Fibroblast of lung (primary cell): ENCODE measurements at regions not wholly inside any gene's neighbourhood (a gene's known extent, or its start where the extent isn't known, plus 50 kb on each side); places are given as distances from the start of the nearest gene placed in this dataset.
A peak's percentile ranks its signal among the peaks of the same experiment; 100 is the strongest.

ENCODE experiments used
- DNase-seq, 2 donors: peaks; one replicate each; pipeline versions ENCODE4 v3.0.0 to v3.0.0-alpha.2; 2010; ENCODE audit warnings: low read depth in 2 of 2
- H2AFZ ChIP-seq: 2 replicates; pipeline ENCODE4 v1.5.1; 2012; ENCODE audit warnings: low read length, control low read depth, inconsistent platforms
- H3K27ac ChIP-seq: 2 replicates; pipeline ENCODE4 v1.5.1; 2011; ENCODE audit warnings: low read length, control low read depth; ENCODE audit not compliant: insufficient read depth
- H3K27me3 ChIP-seq: 2 replicates; pipeline ENCODE4 v1.5.1; 2011; ENCODE audit warnings: mild to moderate bottlenecking, low read length; ENCODE audit not compliant: control insufficient read depth, insufficient read depth
- H3K36me3 ChIP-seq: 2 replicates; pipeline ENCODE4 v1.5.1; 2011; ENCODE audit warnings: low read length; ENCODE audit not compliant: control insufficient read depth, insufficient read depth
- H3K4me1 ChIP-seq: 2 replicates; pipeline ENCODE4 v1.5.1; 2011; ENCODE audit warnings: low read length; ENCODE audit not compliant: control insufficient read depth, insufficient read depth; ENCODE audit errors: extremely low read depth
- H3K4me2 ChIP-seq: 2 replicates; pipeline ENCODE4 v1.5.1; 2011; ENCODE audit warnings: low read length, control low read depth; ENCODE audit not compliant: insufficient read depth; ENCODE audit errors: extremely low read depth
- H3K4me3 ChIP-seq, 4 experiments: fragments of 200-600 bp in 1 of 4; sonication (generic) in 1 of 4; replicated peaks in 1 of 4; 2 replicates each; pipeline ENCODE4 v1.5.1; 2011 to 2016; ENCODE audit warnings: low read length in 4 of 4, low read depth in 3 of 4, mild to moderate bottlenecking in 3 of 4, control low read depth in 2 of 4, inconsistent platforms in 1 of 4, mixed read lengths in 1 of 4; ENCODE audit not compliant: insufficient read depth in 1 of 4; ENCODE audit errors: control extremely low read depth in 1 of 4
- H3K79me2 ChIP-seq: 2 replicates; pipeline ENCODE4 v1.5.1; 2012; ENCODE audit warnings: mild to moderate bottlenecking, low read length, inconsistent platforms; ENCODE audit not compliant: control insufficient read depth, insufficient read depth
- H3K9ac ChIP-seq: 2 replicates; pipeline ENCODE4 v1.5.1; 2011; ENCODE audit warnings: mild to moderate bottlenecking, low read length, control low read depth; ENCODE audit not compliant: insufficient read depth
- H3K9me3 ChIP-seq: 2 replicates; pipeline ENCODE4 v1.5.1; 2012; ENCODE audit warnings: low read depth, low read length; ENCODE audit not compliant: control insufficient read depth, insufficient read depth
- H4K20me1 ChIP-seq: 2 replicates; pipeline ENCODE4 v1.5.1; 2011; ENCODE audit warnings: low read length; ENCODE audit not compliant: control insufficient read depth, insufficient read depth; ENCODE audit errors: extremely low read depth
- EZH2 ChIP-seq: IDR thresholded peaks from 2 replicates; pipeline ENCODE4 v1.5.1; 2012; ENCODE audit warnings: low read length, control low read depth, mild to moderate bottlenecking; ENCODE audit errors: missing control alignments
- TF ChIP-seq, protein P1 (sequence below), 2 donors: IDR thresholded peaks in 1 of 2; conservative IDR thresholded peaks in 1 of 2; 1 replicate in 1 of 2; 2 replicates in 1 of 2; pipeline ENCODE4 v1.5.1; 2011 to 2012; ENCODE audit warnings: low read length in 2 of 2, control low read depth in 1 of 2, inconsistent platforms in 1 of 2, low read depth in 1 of 2, mild to moderate bottlenecking in 1 of 2

DNA sequence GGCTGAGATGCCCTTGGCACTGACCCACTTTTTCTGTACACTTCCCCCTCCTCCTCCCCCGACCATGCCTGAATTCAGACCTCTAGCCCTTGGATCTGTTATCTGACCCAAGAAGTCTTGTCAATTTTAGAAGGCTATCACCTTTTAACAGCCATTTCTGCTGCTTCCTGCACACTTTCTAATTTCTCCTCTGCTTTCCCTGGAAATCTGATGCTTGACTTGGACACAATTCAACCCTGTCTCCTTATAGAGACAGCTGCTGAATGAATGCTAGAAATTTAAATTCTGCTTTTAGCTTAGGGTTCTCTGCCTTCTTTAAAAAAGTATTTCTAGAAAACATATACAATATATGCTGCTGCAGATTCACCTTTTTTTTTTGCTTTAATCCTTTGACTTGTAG, 417.9 kb upstream of the KLF6 start:
- no peak overlapping the region for H3K4me3 ChIP-seq
- no peaks in the 10 kb centered on the region for H3K9me3 ChIP-seq
- H3K4me2 ChIP-seq: no peak overlapping the region
- H4K20me1 ChIP-seq: no peaks in the 10 kb centered on the region
- no peak for TF ChIP-seq EZH2
- TF ChIP-seq, protein P1, sequence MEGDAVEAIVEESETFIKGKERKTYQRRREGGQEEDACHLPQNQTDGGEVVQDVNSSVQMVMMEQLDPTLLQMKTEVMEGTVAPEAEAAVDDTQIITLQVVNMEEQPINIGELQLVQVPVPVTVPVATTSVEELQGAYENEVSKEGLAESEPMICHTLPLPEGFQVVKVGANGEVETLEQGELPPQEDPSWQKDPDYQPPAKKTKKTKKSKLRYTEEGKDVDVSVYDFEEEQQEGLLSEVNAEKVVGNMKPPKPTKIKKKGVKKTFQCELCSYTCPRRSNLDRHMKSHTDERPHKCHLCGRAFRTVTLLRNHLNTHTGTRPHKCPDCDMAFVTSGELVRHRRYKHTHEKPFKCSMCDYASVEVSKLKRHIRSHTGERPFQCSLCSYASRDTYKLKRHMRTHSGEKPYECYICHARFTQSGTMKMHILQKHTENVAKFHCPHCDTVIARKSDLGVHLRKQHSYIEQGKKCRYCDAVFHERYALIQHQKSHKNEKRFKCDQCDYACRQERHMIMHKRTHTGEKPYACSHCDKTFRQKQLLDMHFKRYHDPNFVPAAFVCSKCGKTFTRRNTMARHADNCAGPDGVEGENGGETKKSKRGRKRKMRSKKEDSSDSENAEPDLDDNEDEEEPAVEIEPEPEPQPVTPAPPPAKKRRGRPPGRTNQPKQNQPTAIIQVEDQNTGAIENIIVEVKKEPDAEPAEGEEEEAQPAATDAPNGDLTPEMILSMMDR (conservative IDR thresholded peaks at IDR 0.05 in 1 of 2, IDR thresholded peaks at IDR 0.05 in 1 of 2; ENCODE audit: low read depth in 1 of 2, low read length in 2 of 2): no peak
- DNase-seq: peak; percentile 8 to 34
- H3K9ac ChIP-seq: no peak overlapping the region
- H3K79me2 ChIP-seq: no peaks in the 10 kb centered on the region
- H3K27ac ChIP-seq: no peak overlapping the region
- H3K36me3 ChIP-seq: no peaks in the 10 kb centered on the region
- no peak overlapping the region for H2AFZ ChIP-seq
- no peaks in the 10 kb centered on the region for H3K4me1 ChIP-seq
- no peaks in the 10 kb centered on the region for H3K27me3 ChIP-seq

DNA sequence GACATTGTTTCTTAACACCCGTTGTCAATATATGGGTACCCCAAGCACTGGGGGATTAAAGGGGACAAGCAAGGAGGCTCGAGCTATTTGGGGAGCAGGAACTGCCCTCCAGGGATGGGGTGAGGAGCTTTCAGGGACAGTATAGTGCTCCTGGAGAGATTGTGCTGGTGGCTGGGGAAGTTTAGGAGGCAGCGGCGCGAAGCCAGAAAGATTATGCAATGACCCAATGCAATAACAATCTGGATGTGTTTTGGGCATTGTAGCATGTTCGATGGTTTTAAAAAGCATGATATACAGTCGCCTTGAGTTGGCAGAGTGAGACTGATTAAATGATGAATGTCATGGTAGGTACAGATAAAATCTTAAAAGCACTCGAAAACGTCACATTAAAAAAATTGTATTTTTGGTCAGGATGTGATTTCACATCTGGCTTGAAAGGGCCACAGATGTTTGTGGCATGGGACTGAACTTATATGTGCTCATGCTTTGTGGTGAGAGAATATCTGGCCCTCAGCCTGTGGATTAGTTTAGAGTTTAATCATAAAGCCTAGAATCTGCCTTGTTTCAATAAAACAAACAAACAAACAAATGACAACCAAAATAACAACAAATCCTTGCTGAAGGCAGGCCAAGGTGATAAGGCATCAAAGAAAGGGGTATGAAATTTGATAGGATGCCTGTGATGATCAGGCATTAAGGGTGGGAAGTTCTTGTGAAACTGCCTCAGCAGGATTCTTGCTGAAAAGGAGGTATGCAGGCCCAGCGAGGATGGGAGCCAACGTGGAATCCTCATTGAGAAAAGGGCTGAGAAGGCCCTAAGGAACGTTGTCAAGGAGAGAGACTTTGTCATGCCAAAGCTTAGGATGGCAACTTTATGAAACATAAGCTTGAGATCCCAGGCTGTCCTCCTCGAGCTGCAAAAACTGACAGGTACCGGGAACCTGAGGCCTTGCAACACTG, 417.1 kb upstream of the KLF6 start:
- Histone ChIP-seq H3K4me3 (no peak overlapping the region), H3K27ac (no peak overlapping the region), H2AFZ (no peak overlapping the region), H3K4me1 (no peaks in the 10 kb centered on the region), H4K20me1 (no peaks in the 10 kb centered on the region), H3K36me3 (no peaks in the 10 kb centered on the region), H3K9ac (no peak overlapping the region), H3K4me2 (no peak overlapping the region), H3K9me3 (no peaks in the 10 kb centered on the region), H3K27me3 (no peaks in the 10 kb centered on the region), H3K79me2 (no peaks in the 10 kb centered on the region)
- DNase-seq: peak in 1 of 2 donors; percentile 39
- TF ChIP-seq EZH2: no peak
- TF ChIP-seq, protein P1 (conservative IDR thresholded peaks at IDR 0.05 in 1 of 2, IDR thresholded peaks at IDR 0.05 in 1 of 2; ENCODE audit: low read depth in 1 of 2, low read length in 2 of 2): no peak

DNA sequence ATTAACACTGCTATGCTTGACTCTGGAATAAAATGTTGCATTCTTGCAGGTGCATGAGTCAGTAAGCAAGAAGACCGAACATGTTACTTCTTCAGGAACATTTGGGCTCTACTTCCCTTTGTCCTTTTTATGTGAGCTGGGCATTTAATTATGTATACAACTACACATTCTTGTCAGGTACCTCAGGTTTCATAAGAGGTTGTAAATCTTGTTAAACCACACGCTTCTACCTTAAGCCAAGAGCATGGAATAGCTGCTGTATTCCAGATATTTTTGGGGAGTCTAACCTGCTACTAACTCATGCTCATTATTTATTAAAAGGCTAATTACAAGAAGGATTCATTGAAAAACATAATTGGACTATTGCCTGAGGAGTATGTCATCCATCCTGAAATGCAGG, 414.2 kb upstream of the KLF6 start:
- Histone ChIP-seq H3K27me3 (no peaks in the 10 kb centered on the region), H3K27ac (no peak overlapping the region), H3K9me3 (no peaks in the 10 kb centered on the region), H3K4me1 (no peaks in the 10 kb centered on the region), H3K4me3 (no peak overlapping the region), H4K20me1 (no peaks in the 10 kb centered on the region), H3K4me2 (no peak overlapping the region), H2AFZ (no peak overlapping the region), H3K36me3 (no peaks in the 10 kb centered on the region), H3K79me2 (no peaks in the 10 kb centered on the region), H3K9ac (no peak overlapping the region)
- no peak for TF ChIP-seq EZH2
- TF ChIP-seq, protein P1 (conservative IDR thresholded peaks at IDR 0.05 in 1 of 2, IDR thresholded peaks at IDR 0.05 in 1 of 2; ENCODE audit: low read depth in 1 of 2, low read length in 2 of 2): no peak
- no peak for DNase-seq
